H1 (cell line): ENCODE measurements at regions not wholly inside any gene's neighbourhood (a gene's known extent, or its start where the extent isn't known, plus 50 kb on each side); places are given as distances from the start of the nearest gene placed in this dataset.

Experiments
- KDM1A ChIP-seq: fragments of 200-600, 300-600 bp; sonication (generic); IDR thresholded peaks from 2 replicates; pipeline ENCODE4 v1.7.1; 2016; ENCODE audit warnings: mild to moderate bottlenecking, low read length, borderline replicate concordance
- RAD21 ChIP-seq, 2 experiments: IDR thresholded peaks in 1 of 2; conservative IDR thresholded peaks in 1 of 2; 2 replicates each; pipeline ENCODE4 v1.6.1; 2011; ENCODE audit warnings: low read depth in 2 of 2, low read length in 2 of 2, improper control_type of control experiment in 1 of 2, inconsistent platforms in 1 of 2, mild to moderate bottlenecking in 1 of 2, moderate library complexity in 1 of 2
- TF ChIP-seq, protein P1 (sequence below): fragments of 300-600 bp; sonication (generic); IDR thresholded peaks from 2 replicates; pipeline ENCODE4 v1.7.1; 2012; ENCODE audit warnings: low read length, moderate library complexity, mild to moderate bottlenecking, inconsistent platforms; ENCODE audit not compliant: insufficient replicate concordance

DNA sequence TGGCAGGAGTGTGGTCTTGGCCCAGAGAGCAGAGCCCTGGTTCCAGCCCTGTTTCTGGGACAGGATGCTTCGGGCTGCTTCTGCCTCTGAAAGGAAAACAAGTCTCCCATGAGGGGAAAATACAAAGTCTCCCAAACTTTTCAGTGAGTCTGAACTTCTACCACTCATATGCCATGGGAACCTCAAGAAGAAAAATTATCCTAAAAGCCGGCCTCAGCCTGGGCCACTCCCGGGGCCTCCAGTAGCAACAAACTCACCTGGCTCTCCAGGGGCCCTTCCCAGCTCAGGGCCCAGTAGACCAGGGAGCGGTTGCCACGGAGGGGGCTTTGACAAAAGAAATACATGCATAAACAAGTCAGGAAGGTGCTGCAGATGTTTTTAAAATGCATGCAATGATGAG, 289.2 kb upstream of the HDAC4 start (continued):
- TF ChIP-seq RAD21 (IDR thresholded peaks at IDR 0.05 in 1 of 2, conservative IDR thresholded peaks at IDR 0.05 in 1 of 2; ENCODE audit: low read depth in 2 of 2, low read length in 2 of 2) (no peak), KDM1A (no peak)
- TF ChIP-seq, protein P1, sequence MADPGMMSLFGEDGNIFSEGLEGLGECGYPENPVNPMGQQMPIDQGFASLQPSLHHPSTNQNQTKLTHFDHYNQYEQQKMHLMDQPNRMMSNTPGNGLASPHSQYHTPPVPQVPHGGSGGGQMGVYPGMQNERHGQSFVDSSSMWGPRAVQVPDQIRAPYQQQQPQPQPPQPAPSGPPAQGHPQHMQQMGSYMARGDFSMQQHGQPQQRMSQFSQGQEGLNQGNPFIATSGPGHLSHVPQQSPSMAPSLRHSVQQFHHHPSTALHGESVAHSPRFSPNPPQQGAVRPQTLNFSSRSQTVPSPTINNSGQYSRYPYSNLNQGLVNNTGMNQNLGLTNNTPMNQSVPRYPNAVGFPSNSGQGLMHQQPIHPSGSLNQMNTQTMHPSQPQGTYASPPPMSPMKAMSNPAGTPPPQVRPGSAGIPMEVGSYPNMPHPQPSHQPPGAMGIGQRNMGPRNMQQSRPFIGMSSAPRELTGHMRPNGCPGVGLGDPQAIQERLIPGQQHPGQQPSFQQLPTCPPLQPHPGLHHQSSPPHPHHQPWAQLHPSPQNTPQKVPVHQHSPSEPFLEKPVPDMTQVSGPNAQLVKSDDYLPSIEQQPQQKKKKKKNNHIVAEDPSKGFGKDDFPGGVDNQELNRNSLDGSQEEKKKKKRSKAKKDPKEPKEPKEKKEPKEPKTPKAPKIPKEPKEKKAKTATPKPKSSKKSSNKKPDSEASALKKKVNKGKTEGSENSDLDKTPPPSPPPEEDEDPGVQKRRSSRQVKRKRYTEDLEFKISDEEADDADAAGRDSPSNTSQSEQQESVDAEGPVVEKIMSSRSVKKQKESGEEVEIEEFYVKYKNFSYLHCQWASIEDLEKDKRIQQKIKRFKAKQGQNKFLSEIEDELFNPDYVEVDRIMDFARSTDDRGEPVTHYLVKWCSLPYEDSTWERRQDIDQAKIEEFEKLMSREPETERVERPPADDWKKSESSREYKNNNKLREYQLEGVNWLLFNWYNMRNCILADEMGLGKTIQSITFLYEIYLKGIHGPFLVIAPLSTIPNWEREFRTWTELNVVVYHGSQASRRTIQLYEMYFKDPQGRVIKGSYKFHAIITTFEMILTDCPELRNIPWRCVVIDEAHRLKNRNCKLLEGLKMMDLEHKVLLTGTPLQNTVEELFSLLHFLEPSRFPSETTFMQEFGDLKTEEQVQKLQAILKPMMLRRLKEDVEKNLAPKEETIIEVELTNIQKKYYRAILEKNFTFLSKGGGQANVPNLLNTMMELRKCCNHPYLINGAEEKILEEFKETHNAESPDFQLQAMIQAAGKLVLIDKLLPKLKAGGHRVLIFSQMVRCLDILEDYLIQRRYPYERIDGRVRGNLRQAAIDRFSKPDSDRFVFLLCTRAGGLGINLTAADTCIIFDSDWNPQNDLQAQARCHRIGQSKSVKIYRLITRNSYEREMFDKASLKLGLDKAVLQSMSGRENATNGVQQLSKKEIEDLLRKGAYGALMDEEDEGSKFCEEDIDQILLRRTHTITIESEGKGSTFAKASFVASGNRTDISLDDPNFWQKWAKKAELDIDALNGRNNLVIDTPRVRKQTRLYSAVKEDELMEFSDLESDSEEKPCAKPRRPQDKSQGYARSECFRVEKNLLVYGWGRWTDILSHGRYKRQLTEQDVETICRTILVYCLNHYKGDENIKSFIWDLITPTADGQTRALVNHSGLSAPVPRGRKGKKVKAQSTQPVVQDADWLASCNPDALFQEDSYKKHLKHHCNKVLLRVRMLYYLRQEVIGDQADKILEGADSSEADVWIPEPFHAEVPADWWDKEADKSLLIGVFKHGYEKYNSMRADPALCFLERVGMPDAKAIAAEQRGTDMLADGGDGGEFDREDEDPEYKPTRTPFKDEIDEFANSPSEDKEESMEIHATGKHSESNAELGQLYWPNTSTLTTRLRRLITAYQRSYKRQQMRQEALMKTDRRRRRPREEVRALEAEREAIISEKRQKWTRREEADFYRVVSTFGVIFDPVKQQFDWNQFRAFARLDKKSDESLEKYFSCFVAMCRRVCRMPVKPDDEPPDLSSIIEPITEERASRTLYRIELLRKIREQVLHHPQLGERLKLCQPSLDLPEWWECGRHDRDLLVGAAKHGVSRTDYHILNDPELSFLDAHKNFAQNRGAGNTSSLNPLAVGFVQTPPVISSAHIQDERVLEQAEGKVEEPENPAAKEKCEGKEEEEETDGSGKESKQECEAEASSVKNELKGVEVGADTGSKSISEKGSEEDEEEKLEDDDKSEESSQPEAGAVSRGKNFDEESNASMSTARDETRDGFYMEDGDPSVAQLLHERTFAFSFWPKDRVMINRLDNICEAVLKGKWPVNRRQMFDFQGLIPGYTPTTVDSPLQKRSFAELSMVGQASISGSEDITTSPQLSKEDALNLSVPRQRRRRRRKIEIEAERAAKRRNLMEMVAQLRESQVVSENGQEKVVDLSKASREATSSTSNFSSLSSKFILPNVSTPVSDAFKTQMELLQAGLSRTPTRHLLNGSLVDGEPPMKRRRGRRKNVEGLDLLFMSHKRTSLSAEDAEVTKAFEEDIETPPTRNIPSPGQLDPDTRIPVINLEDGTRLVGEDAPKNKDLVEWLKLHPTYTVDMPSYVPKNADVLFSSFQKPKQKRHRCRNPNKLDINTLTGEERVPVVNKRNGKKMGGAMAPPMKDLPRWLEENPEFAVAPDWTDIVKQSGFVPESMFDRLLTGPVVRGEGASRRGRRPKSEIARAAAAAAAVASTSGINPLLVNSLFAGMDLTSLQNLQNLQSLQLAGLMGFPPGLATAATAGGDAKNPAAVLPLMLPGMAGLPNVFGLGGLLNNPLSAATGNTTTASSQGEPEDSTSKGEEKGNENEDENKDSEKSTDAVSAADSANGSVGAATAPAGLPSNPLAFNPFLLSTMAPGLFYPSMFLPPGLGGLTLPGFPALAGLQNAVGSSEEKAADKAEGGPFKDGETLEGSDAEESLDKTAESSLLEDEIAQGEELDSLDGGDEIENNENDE: no peak
